SK-N-SH treated with all-trans-retinoic acid at 6 μM for 48 hours (cell line): ENCODE measurements at regions not wholly inside any gene's neighbourhood (a gene's known extent, or its start where the extent isn't known, plus 50 kb on each side); places are given as distances from the start of the nearest gene placed in this dataset.

Experiments
- ARNTL ChIP-seq: fragments of 450-650 bp; formaldehyde crosslinking; IDR thresholded peaks from 2 replicates; pipeline ENCODE4 v1.5.0; 2020; ENCODE audit warnings: low read depth, mild to moderate bottlenecking, moderate library complexity, borderline replicate concordance
- CREB5 ChIP-seq: fragments of 250-450 bp; sonication (Bioruptor Pico); IDR thresholded peaks from 2 replicates; pipeline ENCODE4 v1.5.1; 2020; ENCODE audit warnings: low read depth, mild to moderate bottlenecking, moderate library complexity
- CSRNP3 ChIP-seq: fragments of 250-450 bp; sonication (Bioruptor Pico); IDR thresholded peaks from 2 replicates; pipeline ENCODE4 v1.5.1; 2021; ENCODE audit warnings: mild to moderate bottlenecking, moderate library complexity
- PATZ1 ChIP-seq: fragments of 250-450 bp; sonication (Bioruptor Pico); IDR thresholded peaks from 2 replicates; pipeline ENCODE4 v1.8.0; 2020; ENCODE audit warnings: mild to moderate bottlenecking, moderate library complexity, borderline replicate concordance
- RARB ChIP-seq: fragments of 250-450 bp; sonication (Bioruptor Pico); IDR thresholded peaks from 2 replicates; pipeline ENCODE4 v1.8.0; 2021; ENCODE audit warnings: mild to moderate bottlenecking, moderate library complexity
- TSHZ2 ChIP-seq: fragments of 250-450 bp; sonication (Bioruptor Pico); IDR thresholded peaks from 2 replicates; pipeline ENCODE4 v1.5.0; 2020; ENCODE audit warnings: mild to moderate bottlenecking, moderate library complexity
- ZC3H10 ChIP-seq: fragments of 250-450 bp; sonication (Bioruptor Pico); IDR thresholded peaks from 2 replicates; pipeline ENCODE4 v1.5.1; 2021; ENCODE audit warnings: mild to moderate bottlenecking, moderate library complexity
- ZNF565 ChIP-seq: fragments of 450-650 bp; formaldehyde crosslinking; conservative IDR thresholded peaks from 2 replicates; pipeline ENCODE4 v1.5.0; 2020; ENCODE audit warnings: low read depth, mild to moderate bottlenecking, moderate library complexity

- no peak for TF ChIP-seq PATZ1
- TF ChIP-seq TSHZ2 = no peak
- no peak for TF ChIP-seq ZC3H10 (CRISPR knock-in tag)
- TF ChIP-seq CSRNP3 = no peak
- no peak for TF ChIP-seq ZNF565 (CRISPR knock-in tag)
- no peak for TF ChIP-seq ARNTL (CRISPR knock-in tag)
- no peak for TF ChIP-seq RARB (CRISPR knock-in tag)
- TF ChIP-seq CREB5 (CRISPR knock-in tag) = no peak
Observed at GRCh38 chr14:25537846-25538455, 488.0 kb upstream of the STXBP6 start.
